ENCODE measurements at regions not wholly inside any gene's neighbourhood (a gene's known extent, or its start where the extent isn't known, plus 50 kb on each side); places are given as distances from the start of the nearest gene placed in this dataset.

DNA sequence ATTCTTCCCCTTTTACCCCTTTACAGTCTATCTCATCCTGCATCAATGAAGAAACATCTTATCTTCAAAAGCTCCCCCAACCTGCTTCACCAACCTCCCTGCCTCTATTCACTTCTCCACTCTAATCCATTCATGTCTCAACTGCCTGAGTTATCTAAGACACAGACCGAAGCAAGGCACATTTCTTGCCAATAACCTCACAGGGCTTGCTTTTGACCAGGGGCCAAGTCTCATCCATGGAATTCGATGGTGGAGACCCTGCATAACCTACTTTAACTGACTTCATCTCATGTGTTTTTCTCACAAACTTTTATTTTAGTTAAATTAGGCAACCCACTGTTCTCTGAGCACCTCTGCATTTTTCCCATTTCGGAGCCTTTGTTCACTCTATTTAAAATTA lies 69.7 kb downstream of the MYCN start:
- 80 to 83% methylated on average over 3 of the region's 3 CpGs for WGBS, 2 donors
- Histone ChIP-seq H3K4me3 (no peak overlapping the region), H3K27me3 (peaks cover 0 to 45% (median 22%) of the 10 kb centered on the region in 3 donors), H3K4me1 (peaks cover 0 to 7% (median 0%) of the 10 kb centered on the region in 4 donors), H3K36me3 (no peaks in the 10 kb centered on the region), H3K9me3 (no peaks in the 10 kb centered on the region), H3K27ac (no peak overlapping the region)
- no peak for DNase-seq
- intact Hi-C loops (cut with DNase I): no loop called here
- TF ChIP-seq POLR2A (IDR thresholded peaks at IDR 0.05) (no peak), EP300 (IDR thresholded peaks at IDR 0.05) (no peak), POLR2AphosphoS5 (IDR thresholded peaks at IDR 0.05) (no peak)
- TF ChIP-seq, protein P1, sequence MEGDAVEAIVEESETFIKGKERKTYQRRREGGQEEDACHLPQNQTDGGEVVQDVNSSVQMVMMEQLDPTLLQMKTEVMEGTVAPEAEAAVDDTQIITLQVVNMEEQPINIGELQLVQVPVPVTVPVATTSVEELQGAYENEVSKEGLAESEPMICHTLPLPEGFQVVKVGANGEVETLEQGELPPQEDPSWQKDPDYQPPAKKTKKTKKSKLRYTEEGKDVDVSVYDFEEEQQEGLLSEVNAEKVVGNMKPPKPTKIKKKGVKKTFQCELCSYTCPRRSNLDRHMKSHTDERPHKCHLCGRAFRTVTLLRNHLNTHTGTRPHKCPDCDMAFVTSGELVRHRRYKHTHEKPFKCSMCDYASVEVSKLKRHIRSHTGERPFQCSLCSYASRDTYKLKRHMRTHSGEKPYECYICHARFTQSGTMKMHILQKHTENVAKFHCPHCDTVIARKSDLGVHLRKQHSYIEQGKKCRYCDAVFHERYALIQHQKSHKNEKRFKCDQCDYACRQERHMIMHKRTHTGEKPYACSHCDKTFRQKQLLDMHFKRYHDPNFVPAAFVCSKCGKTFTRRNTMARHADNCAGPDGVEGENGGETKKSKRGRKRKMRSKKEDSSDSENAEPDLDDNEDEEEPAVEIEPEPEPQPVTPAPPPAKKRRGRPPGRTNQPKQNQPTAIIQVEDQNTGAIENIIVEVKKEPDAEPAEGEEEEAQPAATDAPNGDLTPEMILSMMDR (IDR thresholded peaks at IDR 0.05): no peak

DNA sequence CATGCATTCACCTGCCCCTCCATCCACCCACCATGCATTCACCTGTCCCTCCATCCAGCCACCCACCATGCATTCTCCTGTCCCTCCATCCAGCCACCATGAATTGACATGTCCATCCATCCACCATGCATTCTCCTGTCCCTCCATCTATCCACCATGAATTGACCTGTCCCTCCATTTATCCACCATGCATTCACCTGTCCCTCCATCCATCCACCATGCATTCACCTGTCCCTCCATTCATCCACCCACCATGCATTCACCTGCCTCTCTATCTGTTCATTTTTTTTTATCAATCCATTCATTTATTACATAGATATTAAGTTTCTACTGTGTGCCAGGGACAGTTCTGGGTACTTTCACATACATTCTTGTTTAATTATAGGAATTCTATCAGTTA lies 69.2 kb downstream of the MYCN start:
- Histone ChIP-seq H3K9me3 (no peaks in the 10 kb centered on the region), H3K36me3 (no peaks in the 10 kb centered on the region), H3K27ac (no peak overlapping the region), H3K4me3 (no peak overlapping the region), H3K27me3 (peaks cover 0 to 40% (median 18%) of the 10 kb centered on the region in 3 donors), H3K4me1 (peaks cover 0 to 7% (median 0%) of the 10 kb centered on the region in 4 donors)
- intact Hi-C loops (cut with DNase I): no loop called here
- no peak for TF ChIP-seq EP300 (IDR thresholded peaks at IDR 0.05)
- no peak for DNase-seq

DNA sequence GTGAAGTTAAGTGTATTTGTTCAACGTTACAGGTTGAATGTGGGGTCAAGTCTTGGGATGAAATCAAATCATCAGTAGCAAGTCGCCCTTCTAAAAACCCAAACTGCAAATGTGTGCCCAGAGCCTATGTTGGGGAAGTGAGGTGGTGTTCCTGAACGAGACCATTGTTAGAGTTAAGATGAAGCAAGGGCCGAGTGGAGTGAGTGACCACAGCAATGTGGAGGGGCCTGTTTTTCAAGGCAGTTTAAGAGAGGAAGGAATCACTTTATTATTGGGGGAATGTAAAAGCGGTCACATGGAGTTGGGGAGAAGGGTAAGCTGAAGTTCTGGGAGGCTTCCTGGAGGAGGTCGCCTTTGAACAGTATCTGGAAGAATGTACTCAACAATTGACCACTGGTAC lies 68.5 kb downstream of the MYCN start:
- intact Hi-C loops (cut with DNase I): no loop called here
- peaks cover 0 to 33% (median 14%) of the 10 kb centered on the region in 3 donors for H3K27me3 ChIP-seq

DNA sequence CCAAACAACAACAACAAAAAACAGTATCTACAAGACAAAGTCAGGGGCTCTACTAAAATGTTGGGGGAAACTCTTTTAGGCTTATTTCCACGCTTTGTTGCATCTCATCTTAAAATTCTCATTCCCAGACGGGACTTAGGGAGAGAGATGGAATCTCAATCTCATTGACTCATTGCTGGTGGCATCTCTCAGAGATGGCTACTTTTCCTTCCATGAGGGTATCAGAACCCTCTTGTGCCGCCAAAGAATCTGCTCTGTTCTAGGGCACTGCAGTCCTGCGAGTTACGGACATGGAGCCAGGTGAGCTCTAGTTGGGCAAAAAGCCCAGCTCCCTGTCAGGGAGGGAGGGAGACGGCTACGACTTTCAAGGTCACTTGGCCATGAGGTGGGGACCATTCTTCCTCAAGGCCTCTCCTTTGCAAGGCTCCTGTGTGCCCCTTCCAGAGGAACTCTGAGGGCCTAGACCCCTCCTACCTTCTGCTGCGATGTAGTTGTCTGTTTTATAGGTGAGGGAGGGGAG lies 68.0 kb downstream of the MYCN start:
- TF ChIP-seq EP300 (IDR thresholded peaks at IDR 0.05) (no peak), POLR2A (IDR thresholded peaks at IDR 0.05) (no peak), POLR2AphosphoS5 (IDR thresholded peaks at IDR 0.05) (no peak)
- TF ChIP-seq, protein P1 (IDR thresholded peaks at IDR 0.05): no peak
- Histone ChIP-seq H3K9me3 (no peaks in the 10 kb centered on the region), H3K4me1 (peaks cover 0 to 3% (median 0%) of the 10 kb centered on the region in 4 donors), H3K27me3 (peaks cover 0 to 28% (median 14%) of the 10 kb centered on the region in 3 donors), H3K36me3 (no peaks in the 10 kb centered on the region), H3K27ac (no peak overlapping the region), H3K4me3 (no peak overlapping the region)
- DNase-seq: no peak
- 70 to 73% methylated on average over 8 of the region's 8 CpGs for WGBS, 2 donors
- intact Hi-C loops (cut with DNase I): no loop called here

More for the DNA sequence above, 68.5 kb downstream of the MYCN start:
- no peak for DNase-seq
- H3K4me3 ChIP-seq: no peak overlapping the region
- no peak overlapping the region for H3K27ac ChIP-seq
- no peak for TF ChIP-seq POLR2A (IDR thresholded peaks at IDR 0.05)
- TF ChIP-seq EP300 (IDR thresholded peaks at IDR 0.05): no peak
- TF ChIP-seq, protein P1 (IDR thresholded peaks at IDR 0.05): no peak
- TF ChIP-seq POLR2AphosphoS5 (IDR thresholded peaks at IDR 0.05): no peak
- H3K4me1 ChIP-seq: peaks cover 0 to 7% (median 0%) of the 10 kb centered on the region in 4 donors
- H3K9me3 ChIP-seq: no peaks in the 10 kb centered on the region
- H3K36me3 ChIP-seq: no peaks in the 10 kb centered on the region
- WGBS, 2 donors: 87 to 94% methylated on average over 6 of the region's 6 CpGs

DNA sequence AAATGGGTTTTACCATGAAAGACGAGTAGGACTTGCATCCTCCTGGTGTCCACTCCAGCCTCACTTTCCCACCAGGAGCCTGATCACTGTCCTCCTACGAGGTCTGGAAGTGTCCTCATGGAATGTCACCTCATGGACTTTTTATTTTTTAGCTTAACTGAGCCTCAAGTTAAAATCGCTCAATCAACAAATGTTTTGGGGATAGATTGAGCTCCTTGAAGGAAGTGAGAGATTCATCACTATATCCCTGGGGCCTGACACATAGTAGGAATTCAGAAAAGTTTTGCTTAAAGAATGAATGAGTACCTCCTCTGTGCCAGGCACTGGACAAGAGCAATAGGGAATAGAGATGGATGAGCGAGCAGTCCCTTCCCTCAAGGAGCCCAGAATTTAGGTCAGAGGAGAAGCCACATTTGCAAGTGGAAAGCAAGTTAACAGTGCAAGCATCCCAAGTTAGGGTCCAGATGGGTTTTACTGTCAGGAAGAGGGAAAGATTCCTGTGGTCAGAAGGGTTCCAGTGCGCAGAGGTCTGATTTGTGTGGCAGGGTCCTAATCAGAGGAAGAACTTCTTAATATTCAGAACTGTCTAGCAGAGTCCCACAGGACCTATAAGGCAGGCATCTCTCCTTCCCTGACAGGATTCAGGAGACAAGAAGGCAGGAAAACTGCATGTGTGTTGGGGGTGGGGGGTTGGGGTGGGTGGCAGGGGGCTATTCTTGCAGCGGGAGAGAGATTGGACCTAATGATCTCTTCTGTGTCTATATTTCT lies 67.0 kb downstream of the MYCN start:
- H3K27ac ChIP-seq: no peak overlapping the region
- intact Hi-C loops (cut with DNase I): no loop called here
- H3K4me3 ChIP-seq: no peak overlapping the region
- 89 to 94% methylated on average over 6 of the region's 6 CpGs for WGBS, 2 donors
- no peaks in the 10 kb centered on the region for H3K4me1 ChIP-seq
- TF ChIP-seq, protein P1 (IDR thresholded peaks at IDR 0.05): no peak
- TF ChIP-seq EP300 (IDR thresholded peaks at IDR 0.05) (no peak), POLR2AphosphoS5 (IDR thresholded peaks at IDR 0.05) (no peak), POLR2A (IDR thresholded peaks at IDR 0.05) (no peak)
- H3K36me3 ChIP-seq: no peaks in the 10 kb centered on the region
- no peak for DNase-seq
- peaks cover 0 to 18% (median 14%) of the 10 kb centered on the region in 3 donors for H3K27me3 ChIP-seq
- H3K9me3 ChIP-seq: no peaks in the 10 kb centered on the region

Data from sigmoid colon (tissue), 6 donors.